ENCODE measurements at regions not wholly inside any gene's neighbourhood (a gene's known extent, or its start where the extent isn't known, plus 50 kb on each side); places are given as distances from the start of the nearest gene placed in this dataset.
A peak's percentile ranks its signal among the peaks of the same experiment; 100 is the strongest.

DNA sequence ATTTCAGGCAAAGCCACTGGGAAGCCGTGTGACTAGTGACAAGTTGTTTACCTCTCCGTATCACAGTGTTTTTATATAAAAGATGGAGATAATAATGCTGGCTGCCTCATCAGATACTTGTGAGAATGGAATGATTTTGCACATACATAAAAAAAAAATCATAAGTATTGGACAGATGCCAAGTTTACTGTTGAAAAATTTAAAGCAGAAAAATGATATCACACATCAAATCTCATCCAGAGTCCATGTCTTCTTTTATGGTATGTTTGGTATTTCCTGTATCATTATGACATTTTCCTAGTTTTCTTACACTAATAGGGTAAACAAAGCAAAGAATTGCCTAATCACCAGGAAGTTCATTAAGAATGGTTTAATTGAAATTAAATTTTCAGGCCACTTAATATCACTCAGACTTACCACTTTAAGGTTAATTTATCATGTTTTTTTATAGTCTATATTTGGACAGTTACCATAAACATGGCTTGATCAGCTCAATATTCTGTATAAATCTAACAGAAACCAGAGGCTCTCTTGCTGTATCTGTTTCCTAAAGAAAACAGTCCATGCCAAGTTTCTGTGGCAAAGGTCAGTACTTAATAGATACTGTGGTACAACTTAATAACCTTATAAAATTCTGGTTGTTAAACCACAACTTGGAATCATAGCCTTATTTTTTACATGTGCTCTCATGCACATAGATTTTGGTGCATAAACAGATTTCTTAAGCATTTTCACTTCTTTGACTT lies 656.5 kb upstream of the RIOK2 start:
- Histone ChIP-seq H3K36me3 (ENCODE audit: insufficient read depth, low read length, poor library complexity, severe bottlenecking) (no peaks in the 10 kb centered on the region), H3K4me3 (ENCODE audit: low read depth, low read length, poor library complexity, severe bottlenecking) (no peak overlapping the region), H3K27ac (ENCODE audit: low read depth, low read length, poor library complexity, severe bottlenecking) (no peak overlapping the region), H3K27me3 (replicated peaks; ENCODE audit: insufficient read depth, low read depth, low read length, poor library complexity) (no peaks in the 10 kb centered on the region), H3K4me1 (ENCODE audit: insufficient read depth, low read length, poor library complexity, severe bottlenecking) (peaks cover 20% of the 10 kb centered on the region), H3K9me3 (ENCODE audit: low read depth, low read length, poor library complexity, severe bottlenecking) (no peaks in the 10 kb centered on the region)
- intact Hi-C loops (cut with micrococcal nuclease; ENCODE audit: unreplicated experiment): loop anchor here (5.0 kb wide), 1 partner anchor 933 kb away; the partner anchor contains the start of gene RGMB
- ChIA-PET CTCF (no interaction called here), POLR2A (ENCODE audit: low non-redundant PET) (interaction anchor here (0.6 kb wide), 1 partner anchor 32 kb away, joined by 3 read pairs; no protein-coding TSS in a partner anchor)
- DNase-seq (ENCODE audit: low spot score): peak; percentile 61
- no TSS peak for BruUV-seq (replicated peaks)
- TF ChIP-seq EZH2 (IDR thresholded peaks at IDR 0.05; ENCODE audit: borderline replicate concordance, low read depth, low read length, poor library complexity, severe bottlenecking): no peak
- TF ChIP-seq, protein P1, sequence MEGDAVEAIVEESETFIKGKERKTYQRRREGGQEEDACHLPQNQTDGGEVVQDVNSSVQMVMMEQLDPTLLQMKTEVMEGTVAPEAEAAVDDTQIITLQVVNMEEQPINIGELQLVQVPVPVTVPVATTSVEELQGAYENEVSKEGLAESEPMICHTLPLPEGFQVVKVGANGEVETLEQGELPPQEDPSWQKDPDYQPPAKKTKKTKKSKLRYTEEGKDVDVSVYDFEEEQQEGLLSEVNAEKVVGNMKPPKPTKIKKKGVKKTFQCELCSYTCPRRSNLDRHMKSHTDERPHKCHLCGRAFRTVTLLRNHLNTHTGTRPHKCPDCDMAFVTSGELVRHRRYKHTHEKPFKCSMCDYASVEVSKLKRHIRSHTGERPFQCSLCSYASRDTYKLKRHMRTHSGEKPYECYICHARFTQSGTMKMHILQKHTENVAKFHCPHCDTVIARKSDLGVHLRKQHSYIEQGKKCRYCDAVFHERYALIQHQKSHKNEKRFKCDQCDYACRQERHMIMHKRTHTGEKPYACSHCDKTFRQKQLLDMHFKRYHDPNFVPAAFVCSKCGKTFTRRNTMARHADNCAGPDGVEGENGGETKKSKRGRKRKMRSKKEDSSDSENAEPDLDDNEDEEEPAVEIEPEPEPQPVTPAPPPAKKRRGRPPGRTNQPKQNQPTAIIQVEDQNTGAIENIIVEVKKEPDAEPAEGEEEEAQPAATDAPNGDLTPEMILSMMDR (conservative IDR thresholded peaks at IDR 0.05; ENCODE audit: low read depth, low read length): no peak

DNA sequence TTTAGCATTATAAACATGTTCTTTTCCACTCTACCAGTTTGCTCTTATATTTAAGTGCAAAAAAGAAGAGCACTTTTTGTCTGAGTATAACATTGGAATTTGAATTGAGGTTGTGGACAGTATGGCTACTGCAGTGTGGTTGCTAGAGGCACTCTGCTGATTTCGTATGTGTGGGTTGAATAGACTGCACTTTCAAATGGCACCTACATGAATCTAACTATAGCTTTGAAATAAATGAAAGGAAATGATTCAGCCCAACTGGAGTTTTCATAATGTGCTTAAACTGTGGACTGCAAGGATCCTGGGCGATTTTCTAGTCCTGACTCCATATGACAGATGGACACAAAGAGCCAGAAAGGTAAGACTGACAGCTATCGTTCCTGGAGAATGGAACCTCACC lies 657.6 kb upstream of the RIOK2 start:
- peaks cover 20% of the 10 kb centered on the region for H3K4me1 ChIP-seq (ENCODE audit: insufficient read depth, low read length, poor library complexity, severe bottlenecking)
- no TSS peak for BruUV-seq (replicated peaks)
- ChIA-PET POLR2A (ENCODE audit: low non-redundant PET) (no interaction called here), CTCF (no interaction called here)
- intact Hi-C loops (cut with micrococcal nuclease; ENCODE audit: unreplicated experiment): loop anchor here (5.0 kb wide), 1 partner anchor 932 kb away; the partner anchor contains the start of gene RGMB
- H3K4me3 ChIP-seq (ENCODE audit: low read depth, low read length, poor library complexity, severe bottlenecking): no peak overlapping the region
- H3K36me3 ChIP-seq (ENCODE audit: insufficient read depth, low read length, poor library complexity, severe bottlenecking): no peaks in the 10 kb centered on the region
- peak; percentile 23 for DNase-seq (ENCODE audit: low spot score)
- TF ChIP-seq EZH2 (IDR thresholded peaks at IDR 0.05; ENCODE audit: borderline replicate concordance, low read depth, low read length, poor library complexity, severe bottlenecking): no peak
- TF ChIP-seq, protein P1 (conservative IDR thresholded peaks at IDR 0.05; ENCODE audit: low read depth, low read length): no peak
- H3K9me3 ChIP-seq (ENCODE audit: low read depth, low read length, poor library complexity, severe bottlenecking): no peaks in the 10 kb centered on the region
- no peaks in the 10 kb centered on the region for H3K27me3 ChIP-seq (replicated peaks; ENCODE audit: insufficient read depth, low read depth, low read length, poor library complexity)
- no peak overlapping the region for H3K27ac ChIP-seq (ENCODE audit: low read depth, low read length, poor library complexity, severe bottlenecking)

DNA sequence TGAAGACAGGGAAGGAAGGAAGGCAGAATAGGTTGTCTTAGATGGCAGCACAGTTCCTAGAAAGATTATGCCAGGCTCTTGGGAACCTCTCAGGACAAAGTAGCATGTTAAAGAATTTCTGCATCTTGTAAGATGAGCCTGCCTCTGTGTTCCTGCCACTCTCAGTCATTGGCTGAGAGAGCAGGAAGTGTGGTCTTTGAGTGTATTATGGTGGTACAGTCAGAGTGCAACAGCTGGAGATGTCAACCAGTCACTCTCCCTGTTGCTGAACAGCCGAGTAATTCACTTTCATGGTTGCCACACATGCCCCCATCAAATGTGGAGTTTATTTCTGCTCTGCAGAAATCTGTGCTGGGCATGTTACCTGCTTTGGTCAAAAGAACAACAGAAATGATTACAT lies 659.6 kb upstream of the RIOK2 start:
- DNase-seq (ENCODE audit: low spot score): no peak
- Histone ChIP-seq H3K9me3 (ENCODE audit: low read depth, low read length, poor library complexity, severe bottlenecking) (no peaks in the 10 kb centered on the region), H3K27ac (ENCODE audit: low read depth, low read length, poor library complexity, severe bottlenecking) (no peak overlapping the region), H3K4me3 (ENCODE audit: low read depth, low read length, poor library complexity, severe bottlenecking) (no peak overlapping the region), H3K27me3 (replicated peaks; ENCODE audit: insufficient read depth, low read depth, low read length, poor library complexity) (no peaks in the 10 kb centered on the region), H3K4me1 (ENCODE audit: insufficient read depth, low read length, poor library complexity, severe bottlenecking) (peaks cover 20% of the 10 kb centered on the region), H3K36me3 (ENCODE audit: insufficient read depth, low read length, poor library complexity, severe bottlenecking) (no peaks in the 10 kb centered on the region)
- CTCF ChIA-PET: no interaction called here
- intact Hi-C loops (cut with micrococcal nuclease; ENCODE audit: unreplicated experiment): loop anchor here (5.0 kb wide), 1 partner anchor 930 kb away; the partner anchor contains the start of gene RGMB
- POLR2A ChIA-PET (ENCODE audit: low non-redundant PET): no interaction called here
- no peak for TF ChIP-seq EZH2 (IDR thresholded peaks at IDR 0.05; ENCODE audit: borderline replicate concordance, low read depth, low read length, poor library complexity, severe bottlenecking)
- TF ChIP-seq, protein P1 (conservative IDR thresholded peaks at IDR 0.05; ENCODE audit: low read depth, low read length): no peak
- BruUV-seq (replicated peaks): no TSS peak
